B cell (primary cell): ENCODE measurements at regions not wholly inside any gene's neighbourhood (a gene's known extent, or its start where the extent isn't known, plus 50 kb on each side); places are given as distances from the start of the nearest gene placed in this dataset.

ENCODE experiments used
- CTCF ChIP-seq: fragments of 200-600 bp; IDR thresholded peaks from one replicate; pipeline ENCODE4 v1.8.0; 2022; ENCODE audit warnings: antibody characterized with exemption, mild to moderate bottlenecking
- EZH2 ChIP-seq: IDR thresholded peaks from 2 replicates; pipeline ENCODE4 v1.6.1; 2012; ENCODE audit warnings: borderline replicate concordance, low read depth, mild to moderate bottlenecking, moderate library complexity, low read length; ENCODE audit not compliant: insufficient read depth, poor library complexity, severe bottlenecking

GRCh38 chr15:23753248-23753647, 66.1 kb upstream of the NDN start:
- TF ChIP-seq CTCF (no peak), EZH2 (no peak)
